Sigmoid colon (tissue), 4 donors: ENCODE measurements at regions not wholly inside any gene's neighbourhood (a gene's known extent, or its start where the extent isn't known, plus 50 kb on each side); places are given as distances from the start of the nearest gene placed in this dataset.

Experiments
- CTCF ChIP-seq, 4 experiments: fragments of 450-650 bp in 3 of 4; fragments of 200-600 bp in 1 of 4; IDR thresholded peaks; one replicate each; pipeline ENCODE4 v1.5.1; 2016 to 2019; ENCODE audit warnings: antibody characterized with exemption in 4 of 4, mild to moderate bottlenecking in 3 of 4, moderate library complexity in 2 of 4
- EP300 ChIP-seq, 4 donors: sonication (generic); formaldehyde crosslinking; IDR thresholded peaks; one replicate each; pipeline ENCODE4 v1.6.1; 2017; ENCODE audit warnings: antibody characterized with exemption in 4 of 4
- POLR2A ChIP-seq, 2 donors: fragments of 450-650 bp; IDR thresholded peaks; one replicate each; pipeline ENCODE4 v1.6.1; 2016; ENCODE audit warnings: antibody characterized with exemption in 2 of 2, mild to moderate bottlenecking in 2 of 2, moderate library complexity in 2 of 2
- POLR2AphosphoS5 ChIP-seq, 4 donors: sonication (generic); formaldehyde crosslinking; IDR thresholded peaks; one replicate each; pipeline ENCODE4 v1.6.1; 2017; ENCODE audit warnings: antibody characterized with exemption in 4 of 4

- TF ChIP-seq CTCF (IDR thresholded peaks at IDR 0.05) (no peak), POLR2A (IDR thresholded peaks at IDR 0.05) (no peak), EP300 (IDR thresholded peaks at IDR 0.05) (no peak), POLR2AphosphoS5 (IDR thresholded peaks at IDR 0.05) (no peak)
Measured at GRCh38 chr2:63679252-63679855, 90.6 kb downstream of the MDH1 start.
